Adrenal gland (tissue), 9 donors: ENCODE measurements at regions not wholly inside any gene's neighbourhood (a gene's known extent, or its start where the extent isn't known, plus 50 kb on each side); places are given as distances from the start of the nearest gene placed in this dataset.

Experiments used
- DNase-seq, 7 donors: peaks; one replicate each; pipeline ENCODE4 v3.0.0-alpha.2; 2019 to 2020
- H3K27ac ChIP-seq, 5 donors: fragments of 200-600 bp; sonication (generic) in 4 of 5; 1 replicate in 3 of 5; 2 replicates in 2 of 5; pipeline versions ENCODE4 v1.5.1 to v1.8.0; 2016 to 2020; ENCODE audit warnings: mild to moderate bottlenecking in 1 of 5
- H3K27me3 ChIP-seq: fragments of 200-600 bp; 2 replicates; pipeline ENCODE4 v1.8.0; 2021
- H3K36me3 ChIP-seq, 2 donors: fragments of 200-600 bp; replicated peaks in 1 of 2; 1 replicate in 1 of 2; 2 replicates in 1 of 2; pipeline versions ENCODE4 v1.5.1 to v1.8.0; 2018 to 2022
- H3K4me1 ChIP-seq, 2 donors: fragments of 200-600 bp; replicated peaks in 1 of 2; 1 replicate in 1 of 2; 2 replicates in 1 of 2; pipeline versions ENCODE4 v1.5.1 to v1.8.0; 2018 to 2021
- H3K4me3 ChIP-seq, 4 donors: fragments of 200-600 bp; sonication (generic) in 3 of 4; one replicate each; pipeline ENCODE4 v1.5.1; 2016 to 2018
- H3K9me3 ChIP-seq, 3 donors: fragments of 200-600 bp; sonication (generic) in 1 of 3; replicated peaks in 1 of 3; 1 replicate in 2 of 3; 2 replicates in 1 of 3; pipeline versions ENCODE4 v1.5.1 to v1.8.0; 2016 to 2021
- POLR2A ChIP-seq, 2 donors: fragments of 450-650 bp; IDR thresholded peaks; one replicate each; pipeline ENCODE4 v1.6.1; 2017; ENCODE audit warnings: antibody characterized with exemption in 2 of 2, mild to moderate bottlenecking in 2 of 2, moderate library complexity in 1 of 2
- WGBS, 4 donors: extraction: QIAGEN DNeasy Blood & Tissue Kit in 2 of 4; methylation state at CpG; one replicate each; pipeline versions ENCODE4 v1.1.5 to v1.1.7; 2013 to 2017; 5-methylcytosine and 5-hydroxymethylcytosine counted together
- intact Hi-C, 2 donors: fragments of 100-400 bp; cut with DNase I; formaldehyde crosslinking; loops; one replicate each; pipeline versions ENCODE4 v1.14.1 to v1.15.0; 2022 to 2023
- TF ChIP-seq, protein P1 (sequence below), 6 experiments: fragments of 450-650 bp in 4 of 6; fragments of 200-600 bp in 2 of 6; sonication (generic) in 1 of 6; IDR thresholded peaks; 1 replicate in 5 of 6; 2 replicates in 1 of 6; pipeline versions ENCODE4 v1.5.1 to v1.8.0; 2016 to 2021; ENCODE audit warnings: antibody characterized with exemption in 6 of 6, mild to moderate bottlenecking in 2 of 6, moderate library complexity in 1 of 6
- donor health status: healthy with polysubstance abuse.
- donor health status: Bipolar disorder and iron deficiency.
- donor health status: DM: yes; HTN: yes; CAD: no.
- donor health status: DM: no; HTN: no; CAD: no.
- donor health status: DM: no; HTN: no; CAD: no.

DNA sequence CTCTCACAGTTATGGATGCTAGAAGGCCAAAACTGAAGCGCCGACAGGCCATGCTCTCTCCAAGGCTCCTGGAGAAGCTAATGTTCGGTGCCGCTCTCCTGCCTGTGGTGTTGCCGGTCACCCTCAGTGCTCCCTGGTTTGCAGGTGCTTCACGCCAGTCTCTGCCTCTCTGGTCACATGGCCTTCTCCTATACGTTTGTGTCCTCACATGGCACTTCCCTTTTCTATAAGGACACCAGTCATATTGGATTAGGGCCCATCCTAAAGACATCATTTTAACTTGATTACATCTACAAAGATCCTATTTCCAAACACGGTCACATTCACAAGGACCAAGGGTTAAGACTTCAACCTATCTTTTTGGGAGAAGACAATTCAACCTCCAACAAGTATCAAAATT, 671.3 kb upstream of the ARGLU1 start:
- Histone ChIP-seq H3K36me3 (no peaks in the 10 kb centered on the region), H3K4me1 (no peaks in the 10 kb centered on the region), H3K27ac (no peak overlapping the region), H3K27me3 (no peaks in the 10 kb centered on the region), H3K4me3 (no peak overlapping the region), H3K9me3 (no peaks in the 10 kb centered on the region)
- intact Hi-C loops, result no loop called here
- TF ChIP-seq, protein P1, sequence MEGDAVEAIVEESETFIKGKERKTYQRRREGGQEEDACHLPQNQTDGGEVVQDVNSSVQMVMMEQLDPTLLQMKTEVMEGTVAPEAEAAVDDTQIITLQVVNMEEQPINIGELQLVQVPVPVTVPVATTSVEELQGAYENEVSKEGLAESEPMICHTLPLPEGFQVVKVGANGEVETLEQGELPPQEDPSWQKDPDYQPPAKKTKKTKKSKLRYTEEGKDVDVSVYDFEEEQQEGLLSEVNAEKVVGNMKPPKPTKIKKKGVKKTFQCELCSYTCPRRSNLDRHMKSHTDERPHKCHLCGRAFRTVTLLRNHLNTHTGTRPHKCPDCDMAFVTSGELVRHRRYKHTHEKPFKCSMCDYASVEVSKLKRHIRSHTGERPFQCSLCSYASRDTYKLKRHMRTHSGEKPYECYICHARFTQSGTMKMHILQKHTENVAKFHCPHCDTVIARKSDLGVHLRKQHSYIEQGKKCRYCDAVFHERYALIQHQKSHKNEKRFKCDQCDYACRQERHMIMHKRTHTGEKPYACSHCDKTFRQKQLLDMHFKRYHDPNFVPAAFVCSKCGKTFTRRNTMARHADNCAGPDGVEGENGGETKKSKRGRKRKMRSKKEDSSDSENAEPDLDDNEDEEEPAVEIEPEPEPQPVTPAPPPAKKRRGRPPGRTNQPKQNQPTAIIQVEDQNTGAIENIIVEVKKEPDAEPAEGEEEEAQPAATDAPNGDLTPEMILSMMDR (IDR thresholded peaks at IDR 0.05), result no peak
- no peak for TF ChIP-seq POLR2A (IDR thresholded peaks at IDR 0.05)
- 74 to 88% (median 83%) methylated on average over 8 of the region's 8 CpGs for WGBS, 4 donors
- DNase-seq, result no peak

DNA sequence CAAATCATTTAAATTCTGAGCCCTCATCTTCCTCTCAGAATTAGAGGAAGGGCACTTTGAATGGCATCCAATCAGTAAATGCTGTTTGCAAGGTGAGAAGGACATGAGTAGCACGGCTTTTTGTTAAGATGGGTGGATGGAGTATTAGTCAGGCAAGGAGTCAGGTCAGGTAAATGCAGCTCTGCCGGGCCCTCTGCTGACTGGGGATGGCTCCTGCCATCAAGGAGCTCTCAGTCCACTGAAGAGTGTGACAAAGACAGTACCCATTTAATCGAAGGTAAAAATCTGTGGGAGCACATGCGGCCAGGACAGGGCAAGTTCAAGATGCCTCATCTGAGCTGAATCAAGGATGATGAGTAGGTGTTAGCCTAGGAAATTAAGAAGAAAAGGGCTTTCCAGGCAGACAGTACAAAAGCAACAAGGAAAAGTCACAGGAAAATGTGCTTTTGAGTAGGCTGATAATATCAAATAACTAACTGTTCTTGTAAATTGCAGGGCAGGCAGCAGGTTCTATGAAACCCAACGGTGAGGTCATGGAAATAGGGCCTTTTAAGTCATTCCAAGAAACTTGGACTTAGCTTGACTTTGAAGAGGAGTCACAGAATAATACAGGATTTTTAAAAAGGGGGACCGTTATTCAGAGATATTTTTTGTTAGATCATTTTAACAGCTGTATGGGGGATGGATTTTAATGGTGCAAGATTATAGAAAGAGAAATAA, 670.5 kb upstream of the ARGLU1 start:
- no peaks in the 10 kb centered on the region for H3K27me3 ChIP-seq
- TF ChIP-seq POLR2A (IDR thresholded peaks at IDR 0.05), result no peak
- TF ChIP-seq, protein P1 (IDR thresholded peaks at IDR 0.05), result no peak
- WGBS, 4 donors, result 71 to 81% (median 73%) methylated on average over 6 of the region's 6 CpGs
- H3K4me3 ChIP-seq, result no peak overlapping the region
- H3K9me3 ChIP-seq, result no peaks in the 10 kb centered on the region
- no peaks in the 10 kb centered on the region for H3K4me1 ChIP-seq
- DNase-seq, result no peak
- no peaks in the 10 kb centered on the region for H3K36me3 ChIP-seq
- H3K27ac ChIP-seq, result no peak overlapping the region
- intact Hi-C loops, result no loop called here

DNA sequence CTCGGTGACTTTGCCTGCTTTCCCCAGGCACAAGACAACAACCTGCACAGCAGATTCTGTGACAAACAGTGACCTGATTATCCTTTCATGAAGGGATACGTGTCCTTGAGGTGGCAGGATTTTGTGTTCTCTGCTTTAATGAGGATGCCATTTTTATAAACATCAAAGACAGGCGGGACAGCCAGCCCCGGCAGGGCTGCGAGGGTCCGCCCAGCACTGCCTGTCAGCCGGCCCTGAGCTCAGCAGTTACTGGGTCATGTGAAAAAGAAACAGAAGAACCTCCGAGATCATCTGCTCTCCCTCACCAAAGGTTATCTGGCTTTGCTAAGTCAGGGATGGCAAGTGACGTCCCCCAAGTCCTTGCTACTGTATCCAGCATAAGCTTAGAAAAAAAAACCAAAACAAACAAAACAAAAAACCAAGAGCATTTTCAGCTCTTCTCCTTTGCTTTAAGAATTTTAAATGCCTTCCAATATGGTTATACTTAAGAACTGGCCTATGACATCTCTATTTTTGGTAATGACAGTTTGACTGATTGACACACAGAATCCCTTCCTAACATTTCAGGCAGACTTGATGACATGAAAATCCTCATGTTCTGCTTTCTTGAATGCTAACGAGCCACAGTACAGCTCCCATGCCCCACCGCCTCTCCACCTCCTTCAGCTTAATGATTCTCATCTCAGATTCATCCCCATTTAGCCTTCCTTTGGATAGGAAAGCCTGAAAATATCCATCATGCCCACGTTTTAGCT, 666.6 kb upstream of the ARGLU1 start:
- whole genome bisulfite sequencing, 4 donors, result 29 to 45% (median 32%) methylated on average over 11 to 12 of the region's 12 CpGs
- no peak for TF ChIP-seq POLR2A (IDR thresholded peaks at IDR 0.05)
- TF ChIP-seq, protein P1 (IDR thresholded peaks at IDR 0.05), result no peak

DNA sequence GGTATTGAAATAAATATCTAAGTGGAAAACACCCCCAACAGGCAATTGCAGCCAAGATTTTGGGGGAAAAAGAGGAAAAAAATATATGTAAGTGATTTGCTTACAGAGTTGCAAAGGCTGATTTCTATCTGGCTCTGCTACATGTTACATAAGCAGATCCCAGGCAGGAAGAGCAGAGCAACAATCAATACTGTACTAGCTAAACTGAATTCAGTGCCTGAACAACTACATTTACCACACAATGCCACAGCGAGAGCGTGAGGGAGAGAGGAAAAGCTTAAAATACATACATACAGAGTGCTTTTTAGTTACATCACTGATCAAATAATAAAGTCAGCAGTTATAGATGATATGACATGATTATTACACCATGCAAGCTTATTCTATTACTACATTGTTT, 665.6 kb upstream of the ARGLU1 start:
- 68 to 88% (median 74%) methylated on average over 2 of the region's 2 CpGs for WGBS, 4 donors
- DNase-seq, result no peak
- Histone ChIP-seq H3K4me3 (no peak overlapping the region), H3K9me3 (no peaks in the 10 kb centered on the region), H3K36me3 (no peaks in the 10 kb centered on the region), H3K4me1 (no peaks in the 10 kb centered on the region), H3K27me3 (no peaks in the 10 kb centered on the region), H3K27ac (peak overlapping the region in 1 of 5 donors; percentile 15)
- intact Hi-C loops, result no loop called here
- TF ChIP-seq POLR2A (IDR thresholded peaks at IDR 0.05), result no peak
- TF ChIP-seq, protein P1 (IDR thresholded peaks at IDR 0.05), result no peak

More for the DNA sequence above, 666.6 kb upstream of the ARGLU1 start:
- no peak overlapping the region for H3K4me3 ChIP-seq
- no peaks in the 10 kb centered on the region for H3K9me3 ChIP-seq
- peak overlapping the region in 1 of 5 donors; percentile 15 for H3K27ac ChIP-seq
- intact Hi-C loops, result no loop called here
- no peaks in the 10 kb centered on the region for H3K36me3 ChIP-seq
- DNase-seq, result no peak
- H3K4me1 ChIP-seq, result no peaks in the 10 kb centered on the region
- no peaks in the 10 kb centered on the region for H3K27me3 ChIP-seq
